OCI-LY1 (cell line): ENCODE measurements at regions not wholly inside any gene's neighbourhood (a gene's known extent, or its start where the extent isn't known, plus 50 kb on each side); places are given as distances from the start of the nearest gene placed in this dataset.

Experiments
- H2AFZ ChIP-seq: fragments of 200-600 bp; sonication (generic), shearing (Covaris generic); 2 replicates; pipeline ENCODE4 v1.6.0; 2014; ENCODE audit warnings: antibody characterized with exemption, mild to moderate bottlenecking, low read length
- H3F3A ChIP-seq: fragments of 200-600 bp; sonication (generic), shearing (Covaris generic); 2 replicates; pipeline ENCODE4 v1.6.0; 2014; ENCODE audit warnings: mild to moderate bottlenecking, antibody characterized with exemption, low read length, moderate library complexity; ENCODE audit not compliant: insufficient read depth
- H3K27ac ChIP-seq: fragments of 200-600 bp; sonication (generic); 2 replicates; pipeline ENCODE4 v1.5.1; 2014; ENCODE audit warnings: low read length, mixed run types, mild to moderate bottlenecking, low read depth; ENCODE audit not compliant: poor library complexity, severe bottlenecking
- H3K27me3 ChIP-seq: fragments of 200-600 bp; sonication (generic); 2 replicates; pipeline ENCODE4 v1.6.0; 2014; ENCODE audit warnings: antibody characterized with exemption, mild to moderate bottlenecking, low read length, moderate library complexity; ENCODE audit not compliant: insufficient read depth
- H3K36me3 ChIP-seq: fragments of 200-600 bp; sonication (generic); 2 replicates; pipeline ENCODE4 v1.6.1; 2014; ENCODE audit warnings: mild to moderate bottlenecking, antibody characterized with exemption, low read length, moderate library complexity, mixed read lengths; ENCODE audit not compliant: insufficient read depth
- H3K4me1 ChIP-seq: fragments of 200-600 bp; sonication (generic); 2 replicates; pipeline ENCODE4 v1.5.1; 2014; ENCODE audit warnings: mild to moderate bottlenecking, low read length, moderate library complexity; ENCODE audit not compliant: insufficient read depth, severe bottlenecking
- H3K4me2 ChIP-seq: fragments of 200-600 bp; sonication (generic), shearing (Covaris generic); 2 replicates; pipeline ENCODE4 v1.6.1; 2014; ENCODE audit warnings: low read length
- H3K4me3 ChIP-seq: fragments of 200-600 bp; sonication (generic); 2 replicates; pipeline ENCODE4 v1.5.1; 2014; ENCODE audit warnings: low read length, low read depth, mild to moderate bottlenecking, mixed read lengths; ENCODE audit not compliant: poor library complexity, severe bottlenecking
- H3K79me2 ChIP-seq: fragments of 200-600 bp; shearing (Covaris generic); 2 replicates; pipeline ENCODE4 v1.6.1; 2016; ENCODE audit warnings: mixed run types, low read length, mixed read lengths; ENCODE audit not compliant: insufficient read depth
- H3K9ac ChIP-seq: fragments of 200-600 bp; sonication (generic), shearing (Covaris generic); 2 replicates; pipeline ENCODE4 v1.6.1; 2014; ENCODE audit warnings: mild to moderate bottlenecking, low read length, mixed read lengths
- H3K9me2 ChIP-seq: fragments of 200-600 bp; sonication (generic), shearing (Covaris generic); 2 replicates; pipeline ENCODE4 v1.6.1; 2014; ENCODE audit warnings: low read depth, mild to moderate bottlenecking, low read length, mixed read lengths
- H3K9me3 ChIP-seq: fragments of 200-600 bp; shearing (Covaris generic); 2 replicates; pipeline ENCODE4 v1.6.1; 2014; ENCODE audit warnings: low read length, mixed read lengths
- H4K20me1 ChIP-seq: fragments of 200-600 bp; sonication (generic), shearing (Covaris generic); 2 replicates; pipeline ENCODE4 v1.6.0; 2016; ENCODE audit warnings: mild to moderate bottlenecking, low read length; ENCODE audit not compliant: insufficient read depth
- EZH2 ChIP-seq: fragments of 200-600 bp; sonication (generic), shearing (Covaris generic); IDR thresholded peaks from 2 replicates; pipeline ENCODE4 v1.8.0; 2017; ENCODE audit warnings: borderline replicate concordance, mixed run types, mild to moderate bottlenecking, antibody characterized with exemption, low read length, moderate library complexity, mixed read lengths
- TF ChIP-seq, protein P1 (sequence below): fragments of 200-600 bp; sonication (generic), shearing (Covaris generic); IDR thresholded peaks from 2 replicates; pipeline ENCODE4 v1.5.1; 2017; ENCODE audit warnings: mild to moderate bottlenecking, antibody characterized with exemption, low read length, moderate library complexity, mixed read lengths

DNA sequence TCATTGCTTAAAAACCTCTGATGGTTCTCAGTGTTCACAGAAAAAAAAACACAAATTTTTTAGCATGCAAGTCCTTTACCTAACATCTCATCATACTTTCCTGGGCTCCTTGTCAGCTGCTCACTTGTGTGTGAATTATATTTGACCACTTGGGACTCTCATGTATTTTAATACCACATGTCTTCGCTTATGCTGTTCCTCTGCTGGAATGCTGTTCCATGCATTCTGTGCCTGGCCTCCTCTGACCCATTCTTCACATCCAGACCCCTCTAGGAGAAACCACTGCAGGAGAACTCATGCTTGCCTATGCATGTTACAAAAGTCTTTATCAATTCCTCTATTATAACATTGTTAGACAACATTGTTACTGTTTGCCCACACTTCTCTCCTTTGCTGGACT lies 157.6 kb downstream of the PDGFRA start:
- Histone ChIP-seq H3K4me1 (no peaks in the 10 kb centered on the region), H2AFZ (no peak overlapping the region), H3F3A (no peaks in the 10 kb centered on the region), H3K9me3 (no peaks in the 10 kb centered on the region), H3K79me2 (no peaks in the 10 kb centered on the region), H3K4me2 (no peak overlapping the region), H3K9ac (no peak overlapping the region), H3K27ac (no peak overlapping the region), H4K20me1 (no peaks in the 10 kb centered on the region), H3K27me3 (no peaks in the 10 kb centered on the region), H3K9me2 (no peaks in the 10 kb centered on the region), H3K36me3 (no peaks in the 10 kb centered on the region), H3K4me3 (no peak overlapping the region)
- no peak for TF ChIP-seq EZH2
- TF ChIP-seq, protein P1, sequence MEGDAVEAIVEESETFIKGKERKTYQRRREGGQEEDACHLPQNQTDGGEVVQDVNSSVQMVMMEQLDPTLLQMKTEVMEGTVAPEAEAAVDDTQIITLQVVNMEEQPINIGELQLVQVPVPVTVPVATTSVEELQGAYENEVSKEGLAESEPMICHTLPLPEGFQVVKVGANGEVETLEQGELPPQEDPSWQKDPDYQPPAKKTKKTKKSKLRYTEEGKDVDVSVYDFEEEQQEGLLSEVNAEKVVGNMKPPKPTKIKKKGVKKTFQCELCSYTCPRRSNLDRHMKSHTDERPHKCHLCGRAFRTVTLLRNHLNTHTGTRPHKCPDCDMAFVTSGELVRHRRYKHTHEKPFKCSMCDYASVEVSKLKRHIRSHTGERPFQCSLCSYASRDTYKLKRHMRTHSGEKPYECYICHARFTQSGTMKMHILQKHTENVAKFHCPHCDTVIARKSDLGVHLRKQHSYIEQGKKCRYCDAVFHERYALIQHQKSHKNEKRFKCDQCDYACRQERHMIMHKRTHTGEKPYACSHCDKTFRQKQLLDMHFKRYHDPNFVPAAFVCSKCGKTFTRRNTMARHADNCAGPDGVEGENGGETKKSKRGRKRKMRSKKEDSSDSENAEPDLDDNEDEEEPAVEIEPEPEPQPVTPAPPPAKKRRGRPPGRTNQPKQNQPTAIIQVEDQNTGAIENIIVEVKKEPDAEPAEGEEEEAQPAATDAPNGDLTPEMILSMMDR = no peak

DNA sequence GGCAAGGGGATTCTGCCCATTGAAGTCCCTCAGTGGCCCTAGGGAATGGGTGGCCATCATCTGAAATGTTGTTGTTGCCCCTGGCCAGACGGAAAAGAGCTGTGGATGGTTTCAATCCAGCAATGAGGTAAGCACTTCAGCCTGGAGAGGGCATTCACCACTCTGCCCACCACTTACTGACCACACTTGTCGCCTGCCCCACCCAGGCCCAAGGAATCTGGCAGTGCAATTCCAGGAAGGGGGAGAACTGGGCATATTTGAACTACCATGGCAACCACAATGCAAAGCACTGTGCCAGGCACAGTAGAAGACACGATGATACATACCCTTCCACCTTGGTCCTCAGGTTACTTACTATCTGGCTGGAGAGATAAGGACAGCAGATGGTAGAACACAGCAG lies 161.6 kb downstream of the PDGFRA start:
- Histone ChIP-seq H3K27ac (no peak overlapping the region), H2AFZ (no peak overlapping the region), H3K4me3 (no peak overlapping the region), H3K4me2 (no peak overlapping the region), H3K79me2 (no peaks in the 10 kb centered on the region), H3K4me1 (no peaks in the 10 kb centered on the region), H4K20me1 (no peaks in the 10 kb centered on the region), H3F3A (no peaks in the 10 kb centered on the region), H3K9me2 (no peaks in the 10 kb centered on the region), H3K36me3 (no peaks in the 10 kb centered on the region), H3K27me3 (no peaks in the 10 kb centered on the region), H3K9me3 (no peaks in the 10 kb centered on the region), H3K9ac (no peak overlapping the region)
- TF ChIP-seq, protein P1 = no peak
- no peak for TF ChIP-seq EZH2

DNA sequence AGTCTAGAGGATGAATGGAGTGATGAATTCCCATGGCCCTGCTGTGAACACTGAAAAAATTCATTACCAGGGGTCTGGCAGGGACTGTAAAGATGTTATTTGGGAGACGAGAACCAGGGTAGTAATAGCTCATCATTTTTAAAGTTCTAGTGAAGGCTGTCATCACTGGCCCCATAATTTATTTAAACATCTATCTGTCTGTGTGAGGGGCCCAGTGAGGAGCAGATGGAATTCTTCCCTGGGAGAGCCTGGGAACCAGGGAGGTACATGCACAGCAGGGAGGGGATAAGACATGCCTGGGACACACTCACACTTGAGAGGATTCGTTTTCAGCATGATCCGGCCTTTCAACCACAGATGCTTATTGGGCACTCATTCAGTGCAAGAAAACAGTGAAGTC lies 162.0 kb downstream of the PDGFRA start:
- no peaks in the 10 kb centered on the region for H3K79me2 ChIP-seq
- H3K9ac ChIP-seq = no peak overlapping the region
- H3K36me3 ChIP-seq = no peaks in the 10 kb centered on the region
- no peaks in the 10 kb centered on the region for H3K9me3 ChIP-seq
- H2AFZ ChIP-seq = no peak overlapping the region
- H3K4me3 ChIP-seq = no peak overlapping the region
- no peak overlapping the region for H3K4me2 ChIP-seq
- H3K27me3 ChIP-seq = no peaks in the 10 kb centered on the region
- H4K20me1 ChIP-seq = no peaks in the 10 kb centered on the region
- H3K9me2 ChIP-seq = no peaks in the 10 kb centered on the region
- no peaks in the 10 kb centered on the region for H3F3A ChIP-seq
- TF ChIP-seq EZH2 = no peak
- TF ChIP-seq, protein P1 = no peak
- H3K4me1 ChIP-seq = no peaks in the 10 kb centered on the region
- no peak overlapping the region for H3K27ac ChIP-seq
